Common myeloid progenitor, CD34-positive (primary cell): ENCODE measurements at regions not wholly inside any gene's neighbourhood (a gene's known extent, or its start where the extent isn't known, plus 50 kb on each side); places are given as distances from the start of the nearest gene placed in this dataset.

Experiments used
- CTCF ChIA-PET: fragments of 350-600 bp; sonication (Branson Sonifier 250); formaldehyde crosslinking; loops from one replicate; lab custom pipeline; 2021; ENCODE audit warnings: antibody characterized with exemption; lab: Charles Lee
- POLR2A ChIA-PET: fragments of 350-600 bp; sonication (Branson Sonifier 250); formaldehyde crosslinking; loops from one replicate; lab custom pipeline; 2021; ENCODE audit warnings: antibody characterized with exemption; lab: Charles Lee
- DNase-seq, 3 donors: peaks; one replicate each; pipeline versions ENCODE4 v3.0.0 to v3.0.0-alpha.2; 2013
- H3K27ac ChIP-seq, 2 experiments: 1 replicate in 1 of 2; 2 replicates in 1 of 2; pipeline ENCODE4 v1.7.0; 2013; ENCODE audit warnings: inconsistent platforms in 2 of 2, low read length in 2 of 2, mild to moderate bottlenecking in 2 of 2, low read depth in 1 of 2, moderate library complexity in 1 of 2; ENCODE audit not compliant: severe bottlenecking in 2 of 2, insufficient read depth in 1 of 2, poor library complexity in 1 of 2
- H3K27me3 ChIP-seq, 5 experiments: replicated peaks in 2 of 5; 1 replicate in 3 of 5; 2 replicates in 2 of 5; pipeline versions ENCODE4 v1.6.1 to v1.7.0; 2013; ENCODE audit warnings: low read length in 4 of 5, mild to moderate bottlenecking in 2 of 5, moderate library complexity in 2 of 5, inconsistent platforms in 1 of 5; ENCODE audit not compliant: insufficient read depth in 5 of 5, control insufficient read depth in 4 of 5
- H3K36me3 ChIP-seq, 4 experiments: 1 replicate in 2 of 4; 2 replicates in 2 of 4; pipeline versions ENCODE4 v1.6.1 to v1.7.0; 2013; ENCODE audit warnings: low read length in 3 of 4, control low read depth in 1 of 4, mild to moderate bottlenecking in 1 of 4; ENCODE audit not compliant: control insufficient read depth in 4 of 4, insufficient read depth in 4 of 4
- H3K4me1 ChIP-seq, 4 experiments: 1 replicate in 3 of 4; 2 replicates in 1 of 4; pipeline versions ENCODE4 v1.6.1 to v1.7.1; 2013; ENCODE audit warnings: low read length in 3 of 4, mild to moderate bottlenecking in 3 of 4, control low read depth in 1 of 4, inconsistent platforms in 1 of 4, moderate library complexity in 1 of 4; ENCODE audit not compliant: control insufficient read depth in 4 of 4, insufficient read depth in 4 of 4; ENCODE audit errors: control extremely low read depth in 1 of 4
- H3K4me3 ChIP-seq, 7 experiments: 1 replicate in 4 of 7; 2 replicates in 3 of 7; pipeline versions ENCODE4 v1.5.1 to v1.7.0; 2013; ENCODE audit warnings: mild to moderate bottlenecking in 7 of 7, low read length in 6 of 7, moderate library complexity in 6 of 7, inconsistent platforms in 2 of 7, low read depth in 2 of 7, control low read depth in 1 of 7; ENCODE audit not compliant: insufficient read depth in 4 of 7, control insufficient read depth in 1 of 7; ENCODE audit errors: extremely low read depth in 1 of 7
- H3K9me3 ChIP-seq, 5 experiments: 1 replicate in 4 of 5; 2 replicates in 1 of 5; pipeline versions ENCODE4 v1.6.1 to v1.7.1; 2013; ENCODE audit warnings: low read length in 4 of 5, mild to moderate bottlenecking in 2 of 5, inconsistent platforms in 1 of 5, low read depth in 1 of 5, moderate library complexity in 1 of 5; ENCODE audit not compliant: control insufficient read depth in 4 of 5, insufficient read depth in 2 of 5; ENCODE audit errors: control extremely low read depth in 1 of 5
- WGBS: methylation state at CpG from one replicate; pipeline ENCODE4 v1.1.5; 2013; ENCODE audit not compliant: insufficient coverage; 5-methylcytosine and 5-hydroxymethylcytosine counted together

DNA sequence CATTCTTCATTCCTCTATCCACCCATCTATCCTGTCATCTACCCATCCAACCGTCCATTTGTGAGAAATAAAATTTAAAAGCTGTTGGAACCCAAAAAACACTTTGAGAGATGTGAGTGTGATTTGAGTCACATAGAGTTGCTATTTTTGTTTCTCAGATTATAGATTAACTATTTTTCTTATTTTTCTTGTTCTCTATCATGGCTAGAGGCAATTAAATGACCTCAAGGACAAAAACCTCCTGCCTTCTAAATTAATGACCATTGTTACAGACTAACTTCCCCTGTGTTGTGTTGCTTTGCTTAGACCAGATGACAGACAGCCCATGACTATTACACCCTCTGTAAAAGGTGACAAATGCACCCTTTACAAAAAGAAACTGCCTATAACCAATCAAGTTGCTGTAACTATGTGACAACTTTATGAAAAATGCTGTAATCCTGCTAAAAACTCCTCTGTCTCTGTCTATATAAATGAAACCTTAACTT, 207.9 kb upstream of the CXCR4 start:
- no peaks in the 10 kb centered on the region for H3K36me3 ChIP-seq
- H3K4me3 ChIP-seq: no peak overlapping the region
- H3K27ac ChIP-seq: no peak overlapping the region
- ChIA-PET CTCF (interaction anchor here (1.3 kb wide), 1 partner anchor 70 kb away, joined by 3 read pairs; no protein-coding TSS in a partner anchor), POLR2A (no interaction called here)
- WGBS: no CpG with 5 or more reads among the region's 1 CpG
- no peaks in the 10 kb centered on the region for H3K27me3 ChIP-seq
- no peak for DNase-seq
- no peaks in the 10 kb centered on the region for H3K9me3 ChIP-seq
- H3K4me1 ChIP-seq: peaks cover 11 to 28% (median 19%) of the 10 kb centered on the region in 4 experiments

DNA sequence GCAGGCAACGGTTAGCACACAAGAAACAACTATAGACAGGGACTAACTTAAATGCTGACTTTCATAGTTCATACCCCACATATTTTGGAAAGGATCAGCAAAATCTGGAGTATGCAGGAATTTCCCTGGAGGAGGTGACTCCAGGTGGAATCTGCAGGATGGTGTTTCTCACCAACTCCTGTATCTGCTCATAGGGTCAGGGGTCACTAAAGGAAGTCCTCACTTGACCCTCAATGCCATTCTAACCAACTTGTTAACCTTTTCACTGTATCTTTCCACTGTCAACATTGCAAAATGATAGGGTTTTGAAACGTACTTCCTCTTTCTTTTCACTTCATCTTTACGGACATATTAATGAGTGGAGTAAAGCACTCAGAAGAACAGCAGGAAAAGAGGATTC, 207.0 kb upstream of the CXCR4 start:
- peaks cover 11 to 28% (median 19%) of the 10 kb centered on the region in 4 experiments for H3K4me1 ChIP-seq
- H3K27ac ChIP-seq: no peak overlapping the region
- H3K4me3 ChIP-seq: no peak overlapping the region
- peak; percentile 20 to 69 (median 57) for DNase-seq
- WGBS: no CpG with 5 or more reads among the region's 3 CpGs
- ChIA-PET CTCF (interaction anchor here (1.3 kb wide), 1 partner anchor 69 kb away, joined by 3 read pairs; no protein-coding TSS in a partner anchor), POLR2A (no interaction called here)
- H3K27me3 ChIP-seq: no peaks in the 10 kb centered on the region
- H3K36me3 ChIP-seq: no peaks in the 10 kb centered on the region
- no peaks in the 10 kb centered on the region for H3K9me3 ChIP-seq

DNA sequence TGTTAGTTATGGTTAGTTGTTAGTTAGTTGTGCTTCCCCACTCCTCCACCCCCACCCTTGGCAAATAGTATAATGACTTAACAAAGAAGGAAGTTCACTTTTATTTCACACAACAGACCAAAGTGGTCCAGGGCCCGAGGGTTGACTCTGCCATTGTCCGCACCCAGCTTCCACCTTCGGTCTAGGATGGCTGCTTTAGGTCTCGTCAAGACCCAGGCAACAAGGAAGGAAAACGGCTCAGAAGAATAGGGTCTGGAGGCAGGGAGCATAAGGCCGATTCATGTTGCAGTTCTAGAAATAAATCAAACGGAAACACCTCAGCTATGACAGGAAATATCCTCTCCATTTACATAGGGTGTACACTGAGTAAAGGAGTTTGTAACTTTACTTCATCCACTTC, 206.0 kb upstream of the CXCR4 start:
- WGBS: 97% methylated on average over 6 of the region's 7 CpGs
- no peak for DNase-seq
- POLR2A ChIA-PET: no interaction called here
- Histone ChIP-seq H3K27me3 (no peaks in the 10 kb centered on the region), H3K4me1 (peaks cover 11 to 37% (median 27%) of the 10 kb centered on the region in 4 experiments), H3K9me3 (no peaks in the 10 kb centered on the region), H3K36me3 (no peaks in the 10 kb centered on the region), H3K27ac (no peak overlapping the region), H3K4me3 (no peak overlapping the region)
- CTCF ChIA-PET: no interaction called here

DNA sequence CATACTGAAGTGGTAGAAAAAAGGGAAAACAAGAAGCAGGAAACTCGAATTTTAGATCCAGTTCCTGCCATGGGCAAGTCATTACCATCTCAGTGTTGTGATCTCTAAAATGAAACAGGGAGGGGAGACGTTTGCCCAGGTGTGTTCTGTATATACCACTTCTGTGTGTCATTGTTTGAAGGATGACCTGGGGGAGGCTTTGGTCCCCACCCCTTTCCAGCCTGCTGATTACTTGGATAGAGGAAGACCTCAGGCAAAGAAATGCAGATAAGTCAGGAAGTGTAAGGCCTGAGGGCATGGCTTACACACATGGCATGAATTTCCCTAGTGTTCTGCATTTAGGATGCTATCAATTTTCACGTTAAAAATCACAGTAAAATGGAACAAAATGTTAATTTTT, 205.2 kb upstream of the CXCR4 start:
- ChIA-PET CTCF (interaction anchor here (0.7 to 1.3 kb wide), 4 partner anchors 55 to 390 kb away, joined by 3 to 4 read pairs (median 3); no protein-coding TSS in a partner anchor), POLR2A (interaction anchor here (1.3 kb wide), 1 partner anchor 85 kb away, joined by 3 read pairs; no protein-coding TSS in a partner anchor)

GRCh38 chr2:136322428-136322827, 204.5 kb upstream of the CXCR4 start:
- Histone ChIP-seq H3K27me3 (no peaks in the 10 kb centered on the region), H3K36me3 (no peaks in the 10 kb centered on the region), H3K4me1 (peaks cover 11 to 42% (median 27%) of the 10 kb centered on the region in 4 experiments), H3K4me3 (no peak overlapping the region), H3K27ac (no peak overlapping the region), H3K9me3 (no peaks in the 10 kb centered on the region)
- POLR2A ChIA-PET: interaction anchor here (1.3 kb wide), 1 partner anchor 84 kb away, joined by 3 read pairs; no protein-coding TSS in a partner anchor
- peak; percentile 61 to 83 (median 75) for DNase-seq
- 30% methylated on average over 2 of the region's 2 CpGs for WGBS
- CTCF ChIA-PET: interaction anchor here (0.7 to 1.3 kb wide), 4 partner anchors 55 to 389 kb away, joined by 3 to 4 read pairs (median 3); no protein-coding TSS in a partner anchor

More for the DNA sequence above, 205.2 kb upstream of the CXCR4 start:
- DNase-seq: no peak
- H3K27ac ChIP-seq: no peak overlapping the region
- no peaks in the 10 kb centered on the region for H3K27me3 ChIP-seq
- 71% methylated on average over 2 of the region's 3 CpGs for WGBS
- no peaks in the 10 kb centered on the region for H3K36me3 ChIP-seq
- H3K4me3 ChIP-seq: no peak overlapping the region
- H3K4me1 ChIP-seq: peaks cover 11 to 42% (median 27%) of the 10 kb centered on the region in 4 experiments
- no peaks in the 10 kb centered on the region for H3K9me3 ChIP-seq

- peaks cover 2 to 30% (median 20%) of the 10 kb centered on the region in 4 experiments for H3K4me1 ChIP-seq
- H3K36me3 ChIP-seq: no peaks in the 10 kb centered on the region
- DNase-seq: no peak
- no peak overlapping the region for H3K27ac ChIP-seq
- no peaks in the 10 kb centered on the region for H3K9me3 ChIP-seq
- no peaks in the 10 kb centered on the region for H3K27me3 ChIP-seq
- 89% methylated on average over 11 of the region's 11 CpGs for WGBS
- H3K4me3 ChIP-seq: no peak overlapping the region
- CTCF ChIA-PET: interaction anchor here (0.9 to 1.4 kb wide), 3 partner anchors 14 to 112 kb away, joined by 3 read pairs; no protein-coding TSS in a partner anchor
- POLR2A ChIA-PET: no interaction called here
Observed at GRCh38 chr2:136319651-136320050, 201.7 kb upstream of the CXCR4 start.

GRCh38 chr2:136319237-136319636, 201.3 kb upstream of the CXCR4 start:
- POLR2A ChIA-PET: interaction anchor here (0.5 to 0.6 kb wide), 2 partner anchors 32 to 304 kb away, joined by 3 to 4 read pairs; no protein-coding TSS in a partner anchor
- Histone ChIP-seq H3K9me3 (no peaks in the 10 kb centered on the region), H3K4me1 (peaks cover 2 to 27% (median 19%) of the 10 kb centered on the region in 4 experiments), H3K27me3 (no peaks in the 10 kb centered on the region), H3K36me3 (no peaks in the 10 kb centered on the region), H3K27ac (no peak overlapping the region), H3K4me3 (no peak overlapping the region)
- CTCF ChIA-PET: interaction anchor here (0.9 to 1.4 kb wide), 2 partner anchors 13 to 38 kb away, joined by 3 read pairs; no protein-coding TSS in a partner anchor
- 0% methylated on average over 1 of the region's 2 CpGs for whole genome bisulfite sequencing
- DNase-seq: peak in 2 of 3 donors; percentile 19 to 34
